Activated B cell treated with CpG ODN at 0.5 μM for 24 hours (primary cell): ENCODE measurements at regions not wholly inside any gene's neighbourhood (a gene's known extent, or its start where the extent isn't known, plus 50 kb on each side); places are given as distances from the start of the nearest gene placed in this dataset.

ENCODE experiments used
- ATAC-seq: fragments of 200-7000 bp; cut with Tn5 transposase; one replicate; pipeline ENCODE4 v1.10.0; 2021; ENCODE audit warnings: low read depth, mild to moderate bottlenecking, moderate library complexity
- CTCF ChIA-PET: fragments of 350-600 bp; sonication (Branson Sonifier 250); formaldehyde crosslinking; loops from one replicate; lab custom pipeline; 2021; ENCODE audit warnings: antibody characterized with exemption; lab: Charles Lee
- POLR2A ChIA-PET: fragments of 350-600 bp; sonication (Branson Sonifier 250); formaldehyde crosslinking; loops from one replicate; lab custom pipeline; 2021; ENCODE audit warnings: antibody characterized with exemption; lab: Charles Lee
- DNase-seq: peaks from one replicate; pipeline ENCODE4 v3.0.0; 2022
- H3K27ac Mint-ChIP-seq: one replicate; pipeline ENCODE4 v1.8.0; 2020; ENCODE audit warnings: mixed read lengths
- H3K27me3 Mint-ChIP-seq: one replicate; pipeline ENCODE4 v1.8.0; 2021; ENCODE audit warnings: mixed read lengths
- H3K36me3 Mint-ChIP-seq: one replicate; pipeline ENCODE4 v1.8.0; 2021; ENCODE audit warnings: low read depth, mixed read lengths
- H3K4me1 Mint-ChIP-seq: one replicate; pipeline ENCODE4 v1.8.0; 2021; ENCODE audit warnings: mixed read lengths
- H3K4me3 Mint-ChIP-seq: one replicate; pipeline ENCODE4 v1.8.0; 2020; ENCODE audit warnings: mild to moderate bottlenecking, mixed read lengths
- H3K9me3 Mint-ChIP-seq: one replicate; pipeline ENCODE4 v1.8.0; 2020; ENCODE audit warnings: mixed read lengths
- CTCF ChIP-seq: fragments of 200-600 bp; IDR thresholded peaks from one replicate; pipeline ENCODE4 v1.8.0; 2022; ENCODE audit warnings: antibody characterized with exemption, mild to moderate bottlenecking
- intact Hi-C: fragments of 100-400 bp; cut with micrococcal nuclease; formaldehyde crosslinking; loops from one replicate; pipeline ENCODE4 v1.15.1; 2024

DNA sequence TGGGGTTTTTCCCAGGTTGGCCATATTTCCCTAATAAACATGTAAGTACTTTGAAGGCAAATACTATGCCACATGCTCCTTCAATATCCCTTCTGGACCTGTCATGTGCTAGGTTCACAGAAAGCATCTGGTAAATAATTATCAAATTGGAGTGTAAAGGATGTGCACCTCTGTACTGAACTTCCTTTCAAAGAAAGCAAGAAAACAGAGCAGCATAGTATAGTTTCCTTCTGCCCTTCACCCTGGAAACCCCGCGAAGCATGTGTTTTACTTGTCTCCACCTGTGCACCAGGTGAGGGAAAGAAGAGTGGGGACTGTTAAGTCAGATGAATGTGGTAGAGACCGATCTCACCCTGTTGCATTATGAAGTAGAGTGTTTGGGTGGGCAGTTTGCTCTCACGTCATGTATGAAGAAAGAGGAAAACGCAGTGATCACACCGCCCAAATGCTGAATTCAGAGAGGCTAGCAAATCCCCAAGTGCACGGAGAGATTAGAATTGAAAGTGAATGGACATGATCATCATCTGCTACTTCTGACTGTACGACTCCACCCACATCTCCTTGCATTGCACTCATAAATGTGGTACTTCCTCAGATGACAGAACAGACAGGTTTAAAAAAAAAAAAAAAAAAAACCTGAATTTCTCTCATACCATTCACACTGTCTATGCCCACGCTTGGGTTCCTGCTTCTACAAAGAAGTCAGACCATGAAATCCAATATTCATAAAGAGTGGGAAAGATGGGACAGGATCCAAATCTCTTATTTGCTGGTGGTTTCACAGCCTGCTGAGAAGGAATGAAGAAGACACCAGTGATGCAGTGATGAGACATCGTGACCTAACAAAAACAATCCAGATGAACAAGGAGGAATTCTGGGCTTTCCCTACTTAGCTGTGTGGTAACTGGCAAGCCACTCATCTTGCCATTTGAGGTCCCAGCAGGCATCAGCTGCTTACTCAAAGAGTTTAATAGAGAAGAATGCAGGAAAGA is 448.6 kb downstream of the BCL11A start:
- no peak for TF ChIP-seq CTCF
- H3K4me1 Mint-ChIP-seq, result peaks cover 23% of the 10 kb centered on the region
- H3K9me3 Mint-ChIP-seq, result no peaks in the 10 kb centered on the region
- peak overlapping the region; percentile 79 for H3K27ac Mint-ChIP-seq
- POLR2A ChIA-PET, result no interaction called here
- peak overlapping the region; percentile 83 for H3K4me3 Mint-ChIP-seq
- CTCF ChIA-PET, result no interaction called here
- H3K36me3 Mint-ChIP-seq, result no peaks in the 10 kb centered on the region
- intact Hi-C loops, result loop anchor here (2.0 to 5.0 kb wide), 2 partner anchors 44 to 447 kb away; partner anchors contain the start of gene BCL11A
- peak; percentile 91 for ATAC-seq
- no peak for DNase-seq
- no peaks in the 10 kb centered on the region for H3K27me3 Mint-ChIP-seq

DNA sequence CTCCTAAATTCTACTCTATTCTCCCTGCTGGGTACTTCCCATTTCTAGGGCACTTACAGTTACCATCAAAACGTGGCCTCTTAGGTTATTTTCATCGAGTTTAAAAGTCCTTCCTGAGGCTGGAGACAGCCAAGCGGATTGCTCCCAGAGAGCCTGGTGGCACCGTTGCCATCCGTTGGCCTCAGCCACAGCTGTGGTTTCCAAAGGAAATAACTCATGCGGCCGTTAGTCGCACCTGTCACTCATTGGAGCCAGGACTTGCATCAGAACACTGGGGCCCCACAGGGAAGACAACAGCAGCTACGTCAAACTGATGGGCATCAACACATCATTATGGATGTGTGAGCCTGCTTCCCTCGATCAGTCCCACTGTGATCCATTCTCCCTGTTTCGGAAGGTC is 453.4 kb downstream of the BCL11A start:
- no peaks in the 10 kb centered on the region for H3K36me3 Mint-ChIP-seq
- H3K4me3 Mint-ChIP-seq, result no peak overlapping the region
- intact Hi-C loops, result no loop called here

DNA sequence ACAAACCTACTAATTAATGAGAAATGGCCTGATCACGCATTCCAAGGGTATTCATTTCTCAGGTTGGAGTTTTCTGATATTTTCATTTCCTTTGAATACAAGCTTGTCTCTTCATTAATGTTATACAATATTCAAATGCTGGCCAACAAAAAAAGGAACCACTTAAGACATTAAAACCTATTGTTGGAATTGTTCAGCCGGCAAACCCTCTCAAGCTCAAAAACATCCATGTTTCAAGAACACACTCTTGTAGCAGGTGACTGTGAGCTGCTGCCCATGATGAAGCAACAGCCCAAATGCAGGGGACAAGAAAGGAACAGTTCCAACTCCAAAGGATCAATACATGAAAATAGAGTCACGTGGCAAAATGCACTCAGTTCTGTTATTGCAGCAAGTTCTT is 454.5 kb downstream of the BCL11A start:
- CTCF ChIA-PET, result no interaction called here
- Mint-ChIP-seq H3K9me3 (no peaks in the 10 kb centered on the region), H3K4me1 (peaks cover 14% of the 10 kb centered on the region), H3K4me3 (no peak overlapping the region), H3K27ac (no peak overlapping the region), H3K36me3 (no peaks in the 10 kb centered on the region), H3K27me3 (no peaks in the 10 kb centered on the region)
- ATAC-seq (no peak), DNase-seq (no peak)
- POLR2A ChIA-PET, result no interaction called here
- TF ChIP-seq CTCF, result no peak
- intact Hi-C loops, result no loop called here

More for the DNA sequence above, 453.4 kb downstream of the BCL11A start:
- CTCF ChIA-PET, result no interaction called here
- DNase-seq (no peak), ATAC-seq (no peak)
- POLR2A ChIA-PET, result interaction anchor here (0.6 kb wide), 1 partner anchor 143 kb away, joined by 3 read pairs; no protein-coding TSS in a partner anchor
- Mint-ChIP-seq H3K27ac (no peak overlapping the region), H3K27me3 (no peaks in the 10 kb centered on the region), H3K4me1 (peaks cover 22% of the 10 kb centered on the region), H3K9me3 (no peaks in the 10 kb centered on the region)
- TF ChIP-seq CTCF, result no peak

- ChIA-PET POLR2A (no interaction called here), CTCF (no interaction called here)
- ATAC-seq (no peak), DNase-seq (no peak)
- Mint-ChIP-seq H3K4me1 (peaks cover 14% of the 10 kb centered on the region), H3K4me3 (no peak overlapping the region), H3K9me3 (no peaks in the 10 kb centered on the region), H3K36me3 (no peaks in the 10 kb centered on the region), H3K27me3 (no peaks in the 10 kb centered on the region), H3K27ac (no peak overlapping the region)
- no peak for TF ChIP-seq CTCF
- intact Hi-C loops, result no loop called here
These were observed 456.2 kb downstream of the BCL11A start for GRCh38 chr2:60097298-60097697.

DNA sequence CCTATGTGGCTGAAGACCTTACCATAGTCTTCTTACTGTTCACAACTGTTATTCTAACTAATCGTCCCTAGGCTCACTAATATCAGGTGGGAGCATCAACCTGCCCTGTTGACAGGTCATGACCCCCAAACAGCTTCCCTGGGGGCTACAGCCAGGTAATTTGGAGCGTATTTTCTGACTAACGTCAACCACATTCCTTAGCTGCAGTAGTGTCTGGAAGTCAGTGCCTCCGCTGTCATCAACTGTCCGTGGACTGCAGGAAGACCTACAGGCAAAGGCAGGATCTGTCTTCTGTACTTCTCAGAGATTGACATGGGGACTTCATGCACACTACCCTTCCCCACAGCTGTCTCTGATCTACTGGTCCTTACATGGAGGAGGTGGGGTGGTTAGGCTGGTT is 456.9 kb downstream of the BCL11A start:
- Mint-ChIP-seq H3K9me3 (no peaks in the 10 kb centered on the region), H3K27me3 (no peaks in the 10 kb centered on the region), H3K4me1 (peaks cover 14% of the 10 kb centered on the region), H3K4me3 (no peak overlapping the region), H3K27ac (no peak overlapping the region), H3K36me3 (no peaks in the 10 kb centered on the region)
- CTCF ChIA-PET, result no interaction called here
- DNase-seq (no peak), ATAC-seq (no peak)
- POLR2A ChIA-PET, result no interaction called here
- no peak for TF ChIP-seq CTCF
- intact Hi-C loops, result no loop called here
